Breast epithelium (tissue), 4 donors: ENCODE measurements at regions not wholly inside any gene's neighbourhood (a gene's known extent, or its start where the extent isn't known, plus 50 kb on each side); places are given as distances from the start of the nearest gene placed in this dataset.

Source experiments
- DNase-seq, 2 donors: peaks; one replicate each; pipeline ENCODE4 v3.0.0-alpha.2; 2019; ENCODE audit warnings: low spot score in 2 of 2
- H3K27ac ChIP-seq, 2 donors: fragments of 200-600 bp; sonication (generic) in 1 of 2; one replicate each; pipeline ENCODE4 v1.5.1; 2016 to 2019; ENCODE audit warnings: mild to moderate bottlenecking in 1 of 2
- H3K27me3 ChIP-seq, 2 donors: fragments of 200-600 bp; sonication (generic) in 1 of 2; one replicate each; pipeline versions ENCODE4 v1.5.1 to v1.6.0; 2017 to 2019; ENCODE audit warnings: control low read depth in 1 of 2, mild to moderate bottlenecking in 1 of 2
- H3K36me3 ChIP-seq: fragments of 200-600 bp; one replicate; pipeline ENCODE4 v1.5.1; 2019
- H3K4me1 ChIP-seq, 2 donors: fragments of 200-600 bp; sonication (generic); one replicate each; pipeline ENCODE4 v1.5.1; 2016 to 2019; ENCODE audit warnings: control low read depth in 1 of 2
- H3K4me3 ChIP-seq, 3 donors: fragments of 200-600 bp; sonication (generic); 1 replicate in 2 of 3; 2 replicates in 1 of 3; pipeline ENCODE4 v1.5.1; 2016 to 2019; ENCODE audit warnings: mild to moderate bottlenecking in 3 of 3, moderate library complexity in 2 of 3
- H3K9me3 ChIP-seq, 2 donors: fragments of 200-600 bp; sonication (generic) in 1 of 2; one replicate each; pipeline ENCODE4 v1.5.1; 2016 to 2019; ENCODE audit warnings: control low read depth in 1 of 2
- POLR2A ChIP-seq: fragments of 450-650 bp; IDR thresholded peaks from one replicate; pipeline ENCODE4 v1.6.1; 2016; ENCODE audit warnings: antibody characterized with exemption, mild to moderate bottlenecking, moderate library complexity
- POLR2AphosphoS5 ChIP-seq, 3 donors: sonication (generic); formaldehyde crosslinking; IDR thresholded peaks; one replicate each; pipeline ENCODE4 v1.6.1; 2017; ENCODE audit warnings: antibody characterized with exemption in 3 of 3
- intact Hi-C: fragments of 100-400 bp; cut with DNase I; formaldehyde crosslinking; loops from one replicate; pipeline ENCODE4 v1.15.1; 2023; ENCODE audit warnings: low total_unique reads
- TF ChIP-seq, protein P1 (sequence below), 3 donors: fragments of 450-650 bp; IDR thresholded peaks; one replicate each; pipeline ENCODE4 v1.5.1; 2016 to 2017; ENCODE audit warnings: antibody characterized with exemption in 3 of 3, mild to moderate bottlenecking in 3 of 3, moderate library complexity in 3 of 3

GRCh38 chr9:11471321-11471720 lies 858.5 kb upstream of the PTPRD start:
- Histone ChIP-seq H3K4me3 (no peak overlapping the region), H3K4me1 (no peaks in the 10 kb centered on the region), H3K27me3 (no peaks in the 10 kb centered on the region), H3K9me3 (peaks cover 0 to 4% of the 10 kb centered on the region in 2 donors), H3K27ac (no peak overlapping the region), H3K36me3 (no peaks in the 10 kb centered on the region)
- TF ChIP-seq, protein P1, sequence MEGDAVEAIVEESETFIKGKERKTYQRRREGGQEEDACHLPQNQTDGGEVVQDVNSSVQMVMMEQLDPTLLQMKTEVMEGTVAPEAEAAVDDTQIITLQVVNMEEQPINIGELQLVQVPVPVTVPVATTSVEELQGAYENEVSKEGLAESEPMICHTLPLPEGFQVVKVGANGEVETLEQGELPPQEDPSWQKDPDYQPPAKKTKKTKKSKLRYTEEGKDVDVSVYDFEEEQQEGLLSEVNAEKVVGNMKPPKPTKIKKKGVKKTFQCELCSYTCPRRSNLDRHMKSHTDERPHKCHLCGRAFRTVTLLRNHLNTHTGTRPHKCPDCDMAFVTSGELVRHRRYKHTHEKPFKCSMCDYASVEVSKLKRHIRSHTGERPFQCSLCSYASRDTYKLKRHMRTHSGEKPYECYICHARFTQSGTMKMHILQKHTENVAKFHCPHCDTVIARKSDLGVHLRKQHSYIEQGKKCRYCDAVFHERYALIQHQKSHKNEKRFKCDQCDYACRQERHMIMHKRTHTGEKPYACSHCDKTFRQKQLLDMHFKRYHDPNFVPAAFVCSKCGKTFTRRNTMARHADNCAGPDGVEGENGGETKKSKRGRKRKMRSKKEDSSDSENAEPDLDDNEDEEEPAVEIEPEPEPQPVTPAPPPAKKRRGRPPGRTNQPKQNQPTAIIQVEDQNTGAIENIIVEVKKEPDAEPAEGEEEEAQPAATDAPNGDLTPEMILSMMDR (IDR thresholded peaks at IDR 0.05): no peak
- TF ChIP-seq POLR2AphosphoS5 (IDR thresholded peaks at IDR 0.05) (no peak), POLR2A (no peak)
- intact Hi-C loops: no loop called here
- DNase-seq: no peak

DNA sequence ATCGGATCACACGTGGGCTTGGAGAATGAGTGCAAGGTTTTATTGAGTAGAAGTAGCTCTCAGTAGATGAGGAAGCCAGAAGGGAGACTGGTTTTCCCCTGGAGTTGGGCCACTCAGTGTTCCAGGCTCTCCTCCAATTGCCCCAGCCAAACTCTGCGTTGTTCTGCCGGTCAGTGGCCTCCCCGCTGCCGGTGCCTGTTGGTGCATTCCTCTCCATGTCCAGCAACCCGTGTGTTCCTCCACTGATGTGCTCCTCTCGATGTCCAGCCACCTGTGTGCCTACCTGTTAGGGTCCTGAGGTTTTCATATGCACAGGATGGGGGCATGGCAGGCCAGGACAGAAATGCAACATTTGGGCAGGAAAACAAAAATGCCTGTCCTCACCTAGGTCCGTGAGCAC lies 888.0 kb upstream of the PTPRD start:
- TF ChIP-seq, protein P1 (IDR thresholded peaks at IDR 0.05): no peak
- no peak for TF ChIP-seq POLR2A
- intact Hi-C loops: no loop called here
- Histone ChIP-seq H3K4me3 (no peak overlapping the region), H3K27me3 (no peaks in the 10 kb centered on the region), H3K36me3 (no peaks in the 10 kb centered on the region), H3K4me1 (no peaks in the 10 kb centered on the region), H3K9me3 (no peaks in the 10 kb centered on the region), H3K27ac (no peak overlapping the region)
- no peak for DNase-seq

GRCh38 chr9:11506980-11507379 lies 894.2 kb upstream of the PTPRD start:
- intact Hi-C loops: no loop called here
- DNase-seq: no peak
- Histone ChIP-seq H3K36me3 (no peaks in the 10 kb centered on the region), H3K27me3 (no peaks in the 10 kb centered on the region), H3K4me3 (no peak overlapping the region), H3K27ac (no peak overlapping the region), H3K4me1 (no peaks in the 10 kb centered on the region), H3K9me3 (no peaks in the 10 kb centered on the region)
- TF ChIP-seq POLR2AphosphoS5 (IDR thresholded peaks at IDR 0.05) (no peak), POLR2A (no peak)
- TF ChIP-seq, protein P1 (IDR thresholded peaks at IDR 0.05): no peak

- Histone ChIP-seq H3K36me3 (no peaks in the 10 kb centered on the region), H3K9me3 (no peaks in the 10 kb centered on the region), H3K27me3 (no peaks in the 10 kb centered on the region), H3K4me1 (no peaks in the 10 kb centered on the region), H3K27ac (no peak overlapping the region), H3K4me3 (no peak overlapping the region)
- intact Hi-C loops: no loop called here
- TF ChIP-seq POLR2A (no peak), POLR2AphosphoS5 (IDR thresholded peaks at IDR 0.05) (no peak)
- TF ChIP-seq, protein P1 (IDR thresholded peaks at IDR 0.05): no peak
- DNase-seq: no peak
Measured at GRCh38 chr9:11537566-11537965, 924.8 kb upstream of the PTPRD start.

DNA sequence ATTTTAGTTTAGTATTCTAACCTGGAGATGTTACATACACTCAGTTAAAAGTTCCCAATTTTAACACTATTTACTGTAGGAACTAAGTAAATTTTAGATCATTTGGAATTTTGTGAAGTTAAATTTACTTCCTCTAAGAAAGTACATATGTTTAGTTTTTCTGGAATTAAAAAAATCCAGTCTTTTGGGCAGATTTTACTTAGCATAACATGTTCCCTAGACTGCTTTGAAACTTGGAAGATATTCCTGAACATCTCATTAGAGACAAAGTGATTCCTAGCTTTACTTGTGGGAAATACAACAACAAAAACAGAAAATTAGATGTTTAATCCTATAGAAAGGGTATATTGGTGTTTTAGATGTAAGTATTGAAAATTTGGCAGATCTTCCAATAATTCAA lies 930.0 kb upstream of the PTPRD start:
- H3K4me1 ChIP-seq: no peaks in the 10 kb centered on the region
- intact Hi-C loops: no loop called here
- no peak overlapping the region for H3K27ac ChIP-seq
- no peaks in the 10 kb centered on the region for H3K27me3 ChIP-seq
- DNase-seq: no peak
- TF ChIP-seq, protein P1 (IDR thresholded peaks at IDR 0.05): no peak
- TF ChIP-seq POLR2AphosphoS5 (IDR thresholded peaks at IDR 0.05) (no peak), POLR2A (no peak)
- H3K36me3 ChIP-seq: no peaks in the 10 kb centered on the region
- H3K9me3 ChIP-seq: no peaks in the 10 kb centered on the region
- H3K4me3 ChIP-seq: no peak overlapping the region
